AML-193 (cell line): ENCODE measurements at regions not wholly inside any gene's neighbourhood (a gene's known extent, or its start where the extent isn't known, plus 50 kb on each side); places are given as distances from the start of the nearest gene placed in this dataset.
A peak's percentile ranks its signal among the peaks of the same experiment; 100 is the strongest.

Experiments
- DNase-seq, 2 experiments: peaks; one replicate each; lab custom pipeline; 2025; lab: John Stamatoyannopoulos, UW

GRCh38 chr20:23205211-23205610 is 119.1 kb upstream of the CD93 start:
- no peak for DNase-seq

GRCh38 chr20:23203951-23204730 is 118.0 kb upstream of the CD93 start:
- no peak for DNase-seq

DNA sequence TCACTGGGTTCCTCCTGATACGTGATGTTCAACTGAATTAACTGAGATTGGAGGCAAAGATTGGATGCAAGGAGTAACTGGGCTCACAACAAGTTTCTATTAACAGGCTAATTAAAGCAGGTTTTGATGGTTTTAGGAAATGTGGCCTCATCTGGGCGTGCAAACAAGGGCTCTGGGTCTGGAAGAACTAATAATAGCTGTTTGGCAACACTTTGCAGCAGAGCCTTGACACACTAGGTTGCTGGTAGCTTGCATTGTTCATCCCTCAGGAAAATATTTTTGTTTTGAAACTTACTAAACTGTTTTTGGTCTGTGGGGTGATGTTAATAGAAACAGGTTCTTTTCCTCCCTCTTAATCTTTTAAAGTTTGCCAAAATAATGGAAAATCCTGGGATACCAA is 117.2 kb upstream of the CD93 start:
- DNase-seq: no peak

- no peak for DNase-seq
Observed at GRCh38 chr20:23201658-23202057, 115.5 kb upstream of the CD93 start.

- peak in 1 of 2 experiments; percentile 7 for DNase-seq
Observed at GRCh38 chr20:23200914-23201313, 114.8 kb upstream of the CD93 start.

GRCh38 chr20:23200413-23200812 is 114.3 kb upstream of the CD93 start:
- no peak for DNase-seq

DNA sequence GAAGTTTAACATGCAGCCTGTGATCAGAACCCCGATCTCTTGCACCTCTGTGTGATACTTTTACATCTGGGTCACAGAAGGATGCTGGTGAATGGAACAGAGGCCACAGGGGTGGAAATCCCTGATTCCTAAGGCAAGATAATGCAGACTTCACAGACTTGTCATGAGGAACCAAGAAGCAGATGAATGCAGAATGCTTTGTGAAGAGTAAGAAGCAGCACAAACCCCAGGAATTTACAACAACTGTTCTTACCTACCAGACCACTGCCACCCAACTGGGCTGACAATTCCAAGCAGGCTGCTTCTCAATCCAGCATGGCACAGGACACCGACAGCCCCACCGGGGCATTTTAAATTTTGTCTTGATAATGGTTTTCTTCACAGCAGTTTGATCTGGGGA is 113.2 kb upstream of the CD93 start:
- no peak for DNase-seq

- DNase-seq: no peak
Observed at GRCh38 chr20:23198815-23199214, 112.7 kb upstream of the CD93 start.

- no peak for DNase-seq
Observed at GRCh38 chr20:23197836-23198235, 111.7 kb upstream of the CD93 start.

DNA sequence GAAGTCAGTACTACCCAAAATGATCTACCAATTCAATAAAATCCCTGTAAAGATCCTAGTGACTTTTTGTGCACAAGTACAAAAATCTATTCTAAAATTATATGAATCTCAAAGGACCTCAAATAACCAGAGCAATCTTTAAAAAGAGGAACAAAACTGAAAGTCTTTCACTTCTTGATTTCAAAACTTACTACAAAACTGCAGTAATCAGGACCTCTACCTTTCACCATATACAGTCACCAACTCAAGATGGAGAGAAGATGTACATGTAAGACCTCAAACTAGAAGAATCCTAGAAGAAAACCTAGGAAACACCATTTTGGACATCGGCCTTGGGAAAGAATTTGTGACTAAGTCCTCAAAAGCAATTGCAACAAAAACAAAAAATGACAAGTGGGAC is 109.5 kb upstream of the CD93 start:
- DNase-seq: peak; percentile 74 to 76

GRCh38 chr20:23193801-23194384 is 107.8 kb upstream of the CD93 start:
- no peak for DNase-seq

DNA sequence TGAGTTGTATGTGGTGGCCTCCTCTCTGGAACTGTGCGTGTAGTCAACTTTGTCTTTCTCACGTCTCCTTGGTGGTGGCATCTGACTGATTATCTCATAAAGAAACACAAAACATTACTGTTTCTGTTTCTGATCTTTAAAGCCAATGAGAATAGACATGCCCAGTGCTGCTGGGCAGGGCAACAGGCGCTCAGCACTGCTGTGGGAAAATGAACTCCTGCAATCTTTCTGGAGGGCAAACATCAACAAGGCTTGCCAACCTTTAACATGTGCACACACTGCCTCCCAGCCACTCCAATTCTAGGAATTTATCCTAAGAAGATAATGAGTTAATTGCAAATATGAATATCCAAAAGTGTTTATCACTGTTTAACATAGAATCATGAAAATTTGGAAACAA is 106.3 kb upstream of the CD93 start:
- DNase-seq: no peak

GRCh38 chr20:23190557-23190956 is 104.4 kb upstream of the CD93 start:
- DNase-seq: no peak

GRCh38 chr20:23189854-23190253 is 103.7 kb upstream of the CD93 start:
- DNase-seq: no peak

DNA sequence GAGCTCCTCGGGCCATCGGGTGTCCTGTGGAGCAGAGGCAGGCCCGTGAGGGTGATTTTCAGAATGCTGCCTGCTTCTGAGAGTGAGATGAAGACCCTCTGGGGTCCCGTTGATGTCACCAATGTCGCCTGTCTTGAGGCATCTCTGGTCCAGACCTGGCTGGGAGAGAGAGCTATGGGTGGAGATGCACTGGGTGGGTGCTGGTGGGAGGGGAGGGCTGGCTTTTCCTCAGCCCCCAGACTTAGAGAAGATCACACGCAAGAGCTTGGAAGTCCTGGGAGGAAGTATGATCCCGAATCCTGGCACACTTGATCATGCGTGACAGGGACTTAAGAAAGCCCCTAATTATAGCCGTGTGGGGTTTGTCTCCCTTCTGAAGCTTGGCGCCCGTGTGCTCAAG is 103.2 kb upstream of the CD93 start:
- no peak for DNase-seq

DNA sequence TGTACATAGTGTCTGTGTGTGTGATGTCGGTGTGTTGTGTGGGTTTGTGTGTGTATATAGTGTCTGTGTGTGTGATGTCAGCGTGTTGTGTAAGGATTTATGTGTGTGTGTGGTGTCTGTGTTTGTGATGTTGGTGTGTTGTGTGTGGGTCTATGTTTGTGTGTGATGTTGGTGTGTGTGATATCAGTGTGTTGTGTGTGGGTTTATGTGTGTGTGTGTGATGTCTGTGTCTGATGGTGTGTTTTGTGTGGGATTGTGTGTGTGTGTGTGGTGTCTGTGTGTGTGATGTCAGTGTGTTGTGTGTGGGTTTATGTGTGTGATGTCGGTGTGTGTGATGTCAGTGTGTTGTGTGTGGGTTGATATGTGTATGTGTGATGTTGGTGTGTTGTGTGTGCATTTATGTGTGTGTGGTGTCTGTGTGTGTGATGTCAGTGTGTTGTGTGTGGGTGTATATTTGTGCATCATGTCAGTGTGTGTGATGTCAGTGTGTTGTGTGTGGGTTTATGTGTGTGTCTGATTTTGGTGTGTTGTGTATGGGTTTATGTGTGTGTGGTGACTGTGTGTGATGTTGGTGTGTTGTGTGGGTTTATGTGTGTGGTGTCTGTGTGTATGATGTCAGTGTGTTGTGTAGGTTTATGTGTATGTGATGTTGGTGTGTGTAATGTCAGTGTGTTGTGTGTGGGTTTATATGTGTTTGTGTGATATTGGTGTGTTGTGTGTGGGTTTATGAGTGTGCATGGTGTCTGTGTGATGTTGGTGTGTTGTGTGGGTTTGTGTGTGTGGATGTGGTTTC is 102.4 kb upstream of the CD93 start:
- DNase-seq: no peak

- DNase-seq: no peak
Observed at GRCh38 chr20:23187751-23188150, 101.6 kb upstream of the CD93 start.

DNA sequence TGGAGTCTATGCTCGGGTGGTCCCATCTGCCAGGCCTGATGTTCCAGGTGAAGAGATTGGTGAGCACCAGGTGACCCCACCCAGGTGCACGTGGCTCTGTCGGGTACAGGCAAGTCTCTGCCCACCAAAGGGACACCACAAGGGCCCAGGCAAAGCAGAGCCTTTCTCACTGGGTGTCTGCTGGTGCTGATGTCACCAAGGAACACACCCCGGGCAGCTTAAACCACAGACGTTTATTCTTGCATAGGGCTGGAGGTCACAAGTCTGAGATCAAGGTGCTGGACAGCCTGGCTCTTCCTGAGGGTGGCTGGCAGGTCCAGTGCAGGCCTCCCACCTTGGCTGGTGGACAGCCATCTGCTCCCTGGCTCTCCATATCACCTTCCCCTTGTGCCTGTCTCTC is 100.7 kb upstream of the CD93 start:
- DNase-seq: no peak

GRCh38 chr20:23180451-23180921 is 94.4 kb upstream of the CD93 start:
- DNase-seq: no peak

GRCh38 chr20:23179766-23180403 is 93.8 kb upstream of the CD93 start:
- no peak for DNase-seq

GRCh38 chr20:23178806-23179205 is 92.7 kb upstream of the CD93 start:
- peak; percentile 10 to 37 for DNase-seq

GRCh38 chr20:23174821-23175220 is 88.7 kb upstream of the CD93 start:
- DNase-seq: no peak
